PC-3 (cell line): ENCODE measurements at regions not wholly inside any gene's neighbourhood (a gene's known extent, or its start where the extent isn't known, plus 50 kb on each side); places are given as distances from the start of the nearest gene placed in this dataset.

Source experiments
- ATAC-seq: fragments of 200-7000 bp; cut with Tn5 transposase; 2 replicates; pipeline ENCODE4 v1.9.1; 2020; ENCODE audit warnings: mild to moderate bottlenecking, moderate library complexity
- BruUV-seq: library from RNA; stranded (reverse); fragments of 400-500 nt; replicated peaks from 2 replicates; lab custom pipeline; 2021; lab: Mats Ljungman, UMichigan
- CTCF ChIA-PET: fragments of 300-600 bp; sonication (Branson Sonifier 250); formaldehyde crosslinking; loops from one replicate; lab custom pipeline; 2022; ENCODE audit warnings: antibody characterized with exemption; lab: Charles Lee
- POLR2A ChIA-PET: fragments of 300-600 bp; sonication (Branson Sonifier 250); formaldehyde crosslinking; loops from one replicate; lab custom pipeline; 2022; ENCODE audit warnings: antibody characterized with exemption; ENCODE audit not compliant: unreplicated experiment; lab: Charles Lee
- DNase-seq: peaks from one replicate; pipeline ENCODE4 v3.0.0-alpha.2; 2015
- H2AFZ ChIP-seq: fragments of 300-600 bp; sonication (generic); 2 replicates; pipeline ENCODE4 v1.6.0; 2016; ENCODE audit warnings: antibody characterized with exemption, low read length
- H3F3A ChIP-seq: fragments of 300-600 bp; sonication (generic); one replicate; pipeline ENCODE4 v1.6.0; 2017; ENCODE audit warnings: antibody characterized with exemption, low read length, control low read depth, mild to moderate bottlenecking; ENCODE audit not compliant: unreplicated experiment
- H3K27ac ChIP-seq: fragments of 300-600 bp; sonication (generic); 2 replicates; pipeline ENCODE4 v1.5.1; 2016; ENCODE audit warnings: mild to moderate bottlenecking, low read length
- H3K27me3 ChIP-seq: fragments of 300-600 bp; sonication (generic); 2 replicates; pipeline ENCODE4 v1.6.1; 2016; ENCODE audit warnings: low read length, mixed read lengths
- H3K36me3 ChIP-seq: fragments of 300-600 bp; sonication (generic); 2 replicates; pipeline ENCODE4 v1.6.1; 2016; ENCODE audit warnings: low read depth, mixed run types, low read length, mixed read lengths
- H3K4me1 ChIP-seq: fragments of 300-600 bp; sonication (generic); 2 replicates; pipeline ENCODE4 v1.5.1; 2016; ENCODE audit warnings: low read length; ENCODE audit not compliant: insufficient read depth
- H3K4me2 ChIP-seq: fragments of 300-600 bp; sonication (generic); 2 replicates; pipeline ENCODE4 v1.6.0; 2016; ENCODE audit warnings: low read length
- H3K4me3 ChIP-seq: fragments of 300-600 bp; sonication (generic); 2 replicates; pipeline ENCODE4 v1.5.1; 2016; ENCODE audit warnings: mild to moderate bottlenecking, low read length, mixed read lengths
- H3K79me2 ChIP-seq: fragments of 300-600 bp; sonication (generic); 2 replicates; pipeline ENCODE4 v1.6.1; 2017; ENCODE audit warnings: low read length, mixed read lengths
- H3K9ac ChIP-seq: fragments of 300-600 bp; sonication (generic); 2 replicates; pipeline ENCODE4 v1.6.0; 2016; ENCODE audit warnings: mild to moderate bottlenecking, low read length
- H3K9me2 ChIP-seq: fragments of 300-600 bp; sonication (generic); replicated peaks from 2 replicates; pipeline ENCODE4 v1.6.1; 2016; ENCODE audit warnings: mixed run types, low read length, mixed read lengths
- H3K9me3 ChIP-seq: fragments of 300-600 bp; sonication (generic); 2 replicates; pipeline ENCODE4 v1.6.1; 2016; ENCODE audit warnings: low read length, mixed read lengths
- H4K20me1 ChIP-seq: fragments of 300-600 bp; sonication (generic); 2 replicates; pipeline ENCODE4 v1.6.1; 2016; ENCODE audit warnings: low read length, mixed read lengths
- CTCF ChIP-seq: fragments of 300-600 bp; sonication (generic); conservative IDR thresholded peaks from 2 replicates; pipeline ENCODE4 v1.5.1; 2017; ENCODE audit warnings: antibody characterized with exemption, low read depth, mild to moderate bottlenecking, low read length
- EZH2 ChIP-seq: fragments of 300-600 bp; sonication (generic); IDR thresholded peaks from one replicate; pipeline ENCODE4 v1.6.1; 2017; ENCODE audit warnings: antibody characterized with exemption, mild to moderate bottlenecking, low read length; ENCODE audit not compliant: unreplicated experiment
- EZH2phosphoT487 ChIP-seq: fragments of 300-600 bp; sonication (generic); IDR thresholded peaks from 2 replicates; pipeline ENCODE4 v1.6.1; 2018; ENCODE audit warnings: mild to moderate bottlenecking, antibody characterized with exemption, low read length, borderline replicate concordance
- intact Hi-C: fragments of 100-400 bp; cut with micrococcal nuclease; formaldehyde crosslinking; loops from 2 replicates; pipeline ENCODE4 v1.9.0; 2023

GRCh38 chrX:127574829-127575228 is 477.4 kb downstream of the ACTRT1 start:
- H3K4me3 ChIP-seq: no peak overlapping the region
- H3K27ac ChIP-seq: no peak overlapping the region
- H3K9ac ChIP-seq: no peak overlapping the region
- BruUV-seq: no TSS peak
- H4K20me1 ChIP-seq: no peaks in the 10 kb centered on the region
- H3F3A ChIP-seq: no peaks in the 10 kb centered on the region
- POLR2A ChIA-PET: no interaction called here
- H3K4me2 ChIP-seq: no peak overlapping the region
- CTCF ChIA-PET: no interaction called here
- intact Hi-C loops: no loop called here
- H3K4me1 ChIP-seq: no peaks in the 10 kb centered on the region
- H2AFZ ChIP-seq: no peak overlapping the region
- no peaks in the 10 kb centered on the region for H3K79me2 ChIP-seq
- DNase-seq: no peak
- H3K27me3 ChIP-seq: no peaks in the 10 kb centered on the region
- TF ChIP-seq CTCF: no peak
- no peak for TF ChIP-seq EZH2phosphoT487
- no peak for TF ChIP-seq EZH2
- ATAC-seq: no peak
- no peaks in the 10 kb centered on the region for H3K9me3 ChIP-seq
- H3K9me2 ChIP-seq: no peaks in the 10 kb centered on the region
- H3K36me3 ChIP-seq: no peaks in the 10 kb centered on the region

- Histone ChIP-seq H3K9me3 (no peaks in the 10 kb centered on the region), H4K20me1 (no peaks in the 10 kb centered on the region), H3K4me1 (no peaks in the 10 kb centered on the region), H3K4me3 (no peak overlapping the region), H3K27ac (no peak overlapping the region), H3K36me3 (no peaks in the 10 kb centered on the region), H3K4me2 (no peak overlapping the region), H3K79me2 (no peaks in the 10 kb centered on the region), H3K27me3 (no peaks in the 10 kb centered on the region), H2AFZ (no peak overlapping the region), H3F3A (no peaks in the 10 kb centered on the region), H3K9ac (no peak overlapping the region), H3K9me2 (no peaks in the 10 kb centered on the region)
- DNase-seq: no peak
- TF ChIP-seq EZH2phosphoT487: no peak
- no peak for TF ChIP-seq EZH2
- no peak for TF ChIP-seq CTCF
- CTCF ChIA-PET: no interaction called here
- POLR2A ChIA-PET: no interaction called here
- BruUV-seq: no TSS peak
- ATAC-seq: no peak
- intact Hi-C loops: no loop called here
These were observed 479.7 kb downstream of the ACTRT1 start for GRCh38 chrX:127572471-127572870.

GRCh38 chrX:127571834-127572233 is 480.4 kb downstream of the ACTRT1 start:
- H3K27ac ChIP-seq: no peak overlapping the region

More at GRCh38 chrX:127571834-127572233, 480.4 kb downstream of the ACTRT1 start:
- no peak for TF ChIP-seq CTCF
- no peak for TF ChIP-seq EZH2
- no peak for TF ChIP-seq EZH2phosphoT487
- no peaks in the 10 kb centered on the region for H3F3A ChIP-seq
- H4K20me1 ChIP-seq: no peaks in the 10 kb centered on the region
- DNase-seq (no peak), ATAC-seq (no peak)
- H3K36me3 ChIP-seq: no peaks in the 10 kb centered on the region
- no peaks in the 10 kb centered on the region for H3K9me3 ChIP-seq
- H3K4me1 ChIP-seq: no peaks in the 10 kb centered on the region
- no peaks in the 10 kb centered on the region for H3K9me2 ChIP-seq
- H3K4me2 ChIP-seq: no peak overlapping the region
- H3K9ac ChIP-seq: no peak overlapping the region
- no peaks in the 10 kb centered on the region for H3K27me3 ChIP-seq
- no peak overlapping the region for H3K4me3 ChIP-seq
- ChIA-PET POLR2A (no interaction called here), CTCF (no interaction called here)
- no peaks in the 10 kb centered on the region for H3K79me2 ChIP-seq
- no peak overlapping the region for H2AFZ ChIP-seq
- BruUV-seq: no TSS peak
- intact Hi-C loops: no loop called here
